ENCODE measurements at regions not wholly inside any gene's neighbourhood (a gene's known extent, or its start where the extent isn't known, plus 50 kb on each side); places are given as distances from the start of the nearest gene placed in this dataset.
A peak's percentile ranks its signal among the peaks of the same experiment; 100 is the strongest.
"Not testable (repeated sequence)": the region's sequence is repeated elsewhere in the genome, so short reads cannot be mapped to it uniquely, and the experiment has no call there.

- DNase-seq, result no peak
These were observed 378.1 kb downstream of the DAD1 start for GRCh38 chr14:22210906-22211305.

DNA sequence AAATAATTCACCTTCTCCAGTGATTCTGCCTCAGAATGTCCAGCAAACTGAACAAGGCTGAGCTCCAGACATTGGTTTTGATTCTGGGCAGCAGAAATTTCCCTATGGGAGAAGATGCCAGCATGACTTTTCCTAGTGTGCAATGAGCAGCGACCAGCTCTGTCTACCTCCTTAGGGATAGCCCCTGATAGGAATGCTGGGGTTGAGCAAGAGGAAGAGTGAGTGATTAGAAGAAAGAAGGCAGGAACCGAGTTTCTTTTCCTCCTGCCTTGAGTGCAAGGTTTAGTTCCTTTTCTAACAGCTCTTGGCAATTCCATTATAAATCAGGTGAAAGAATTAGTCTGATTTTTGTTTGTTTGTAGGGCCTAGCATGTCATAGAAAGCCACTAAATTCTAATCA, 379.0 kb downstream of the DAD1 start:
- no peak for DNase-seq

GRCh38 chr14:22203036-22203435, 386.0 kb downstream of the DAD1 start:
- DNase-seq, result no peak

DNA sequence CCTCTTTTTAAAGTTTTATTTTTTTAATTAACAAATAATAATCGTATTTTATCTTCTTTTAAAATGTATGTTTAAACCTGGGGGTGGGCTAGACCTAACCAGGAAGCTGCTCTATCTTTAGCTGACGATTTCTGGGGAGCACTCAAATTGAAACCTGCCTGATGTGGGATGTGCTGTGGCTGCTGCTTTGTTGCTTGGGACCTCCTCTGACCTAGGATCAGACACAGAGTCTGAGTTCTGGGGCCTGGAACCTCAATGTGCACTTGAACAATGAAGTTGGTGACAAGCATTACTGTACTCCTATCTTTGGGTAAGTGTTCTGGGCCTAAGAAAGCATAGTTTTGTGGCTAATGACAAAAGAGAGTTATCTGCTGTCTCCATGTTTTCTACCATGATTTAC, 386.7 kb downstream of the DAD1 start:
- no peak for DNase-seq

GRCh38 chr14:22200977-22201605, 387.9 kb downstream of the DAD1 start:
- peak in 2 of 51 donors; percentile 1 to 6 for DNase-seq

GRCh38 chr14:22200131-22200530, 388.9 kb downstream of the DAD1 start:
- DNase-seq, result not testable (repeated sequence)

GRCh38 chr14:22194664-22195063, 394.4 kb downstream of the DAD1 start:
- no peak for DNase-seq

GRCh38 chr14:22190411-22191191, 398.4 kb downstream of the DAD1 start:
- DNase-seq, result no peak

- no peak for DNase-seq
These were observed 399.1 kb downstream of the DAD1 start for GRCh38 chr14:22189881-22190280.

GRCh38 chr14:22188318-22188717, 400.7 kb downstream of the DAD1 start:
- DNase-seq, result no peak

- DNase-seq, result no peak
These were observed 403.2 kb downstream of the DAD1 start for GRCh38 chr14:22185789-22186188.

DNA sequence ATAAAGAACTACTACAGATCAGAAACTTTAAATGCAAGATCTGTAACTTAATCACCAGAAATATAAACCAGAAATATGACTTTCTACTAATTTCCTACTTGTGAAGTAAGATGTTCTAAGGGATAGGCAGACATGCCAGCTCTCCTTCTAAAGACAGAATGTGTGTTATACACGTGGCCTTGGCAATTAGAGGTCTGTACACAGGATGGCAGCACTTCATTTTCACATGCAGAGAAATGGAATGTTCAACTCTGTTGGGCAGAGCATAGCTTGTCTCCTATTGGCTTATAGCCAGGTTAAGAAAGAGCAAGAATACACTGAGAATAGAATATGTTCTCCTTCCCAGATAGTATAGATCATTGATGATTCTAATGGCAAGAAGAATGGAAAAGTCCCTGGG, 403.8 kb downstream of the DAD1 start:
- DNase-seq, result no peak

DNA sequence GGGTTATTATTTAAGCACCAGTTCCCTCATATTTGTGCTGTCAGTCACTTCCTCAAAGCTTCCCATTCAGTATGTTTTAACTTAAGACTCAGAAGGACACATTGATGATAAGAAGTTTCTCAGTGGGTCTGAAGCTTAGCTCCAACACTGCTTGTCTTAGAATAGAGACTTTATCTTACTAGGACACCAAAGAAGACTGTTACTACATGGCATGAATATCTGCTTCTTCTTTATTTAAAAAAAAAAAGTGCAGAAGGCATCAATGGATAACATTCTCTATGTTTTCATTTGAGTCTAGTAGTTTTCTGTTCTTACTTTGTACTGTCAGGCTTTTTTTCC, 404.2 kb downstream of the DAD1 start:
- no peak for DNase-seq

DNA sequence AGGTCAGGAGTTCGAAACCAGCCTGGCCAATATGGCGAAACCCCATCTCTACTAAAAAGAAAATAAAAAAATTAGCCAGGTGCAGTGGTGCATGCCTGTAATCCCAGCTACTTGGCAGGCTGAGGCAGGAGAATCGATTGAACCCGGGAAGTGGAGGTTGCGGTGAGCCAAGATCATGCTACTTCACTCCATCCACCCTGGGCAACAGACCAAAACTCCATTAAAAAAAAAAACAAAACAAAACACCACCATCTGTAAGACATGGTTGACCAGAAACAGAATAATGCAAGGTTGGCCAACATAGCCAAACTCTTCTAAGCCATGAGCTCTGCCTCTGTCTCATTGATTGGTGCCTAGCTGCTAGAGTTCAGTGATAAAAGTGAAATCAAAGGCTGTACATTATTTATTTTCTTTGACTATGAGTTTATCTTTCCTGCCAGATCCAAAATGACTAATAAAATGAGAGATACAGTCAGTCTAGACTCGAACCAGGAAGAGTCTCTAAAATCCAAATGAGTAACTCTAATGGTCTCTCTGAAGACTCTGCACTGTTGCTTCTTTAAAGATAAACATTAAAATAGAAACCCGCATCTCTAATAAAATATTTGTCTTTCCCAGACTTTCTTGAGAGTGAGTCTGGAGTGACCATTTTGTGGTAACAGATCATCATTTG, 404.7 kb downstream of the DAD1 start:
- no peak for DNase-seq

DNA sequence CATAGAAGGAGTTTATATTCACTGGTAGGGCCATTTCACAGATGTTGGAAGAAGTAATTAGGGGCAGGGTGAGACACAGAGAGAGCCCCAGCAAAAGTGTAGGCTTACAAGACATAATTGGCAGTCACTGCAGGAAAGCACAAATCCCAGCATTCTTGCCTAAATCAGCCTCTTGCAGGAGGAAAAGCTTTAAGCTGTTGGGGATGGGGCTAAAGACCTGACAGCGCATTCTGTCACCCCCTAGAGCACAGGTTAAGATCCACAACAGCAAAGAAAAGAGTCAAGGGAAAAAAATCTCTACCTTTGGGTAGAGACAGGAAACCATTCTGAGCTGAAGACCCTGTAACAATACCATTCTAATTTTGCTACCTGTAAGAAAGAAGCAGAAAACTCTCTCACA, 409.0 kb downstream of the DAD1 start:
- no peak for DNase-seq

DNA sequence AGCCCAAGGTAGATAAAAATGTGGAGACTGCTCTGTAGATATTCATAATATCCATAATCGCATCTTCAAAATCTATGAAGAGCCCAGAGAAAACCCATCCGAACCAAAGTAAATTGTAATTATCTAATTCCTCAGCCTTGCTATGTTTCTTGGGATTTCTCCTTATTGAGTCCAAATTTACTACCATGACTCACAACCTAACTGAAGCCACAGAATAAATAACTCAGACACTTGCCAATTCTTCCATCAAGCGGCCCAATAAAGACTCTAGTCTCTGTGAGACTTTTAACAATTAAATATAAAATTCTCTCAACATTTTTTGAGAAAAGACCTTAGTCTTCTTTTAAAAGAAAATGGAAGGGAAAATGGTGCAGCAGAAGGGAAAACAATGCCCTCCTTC, 409.8 kb downstream of the DAD1 start:
- DNase-seq, result no peak

- no peak for DNase-seq
These were observed 410.6 kb downstream of the DAD1 start for GRCh38 chr14:22178333-22178839.

DNA sequence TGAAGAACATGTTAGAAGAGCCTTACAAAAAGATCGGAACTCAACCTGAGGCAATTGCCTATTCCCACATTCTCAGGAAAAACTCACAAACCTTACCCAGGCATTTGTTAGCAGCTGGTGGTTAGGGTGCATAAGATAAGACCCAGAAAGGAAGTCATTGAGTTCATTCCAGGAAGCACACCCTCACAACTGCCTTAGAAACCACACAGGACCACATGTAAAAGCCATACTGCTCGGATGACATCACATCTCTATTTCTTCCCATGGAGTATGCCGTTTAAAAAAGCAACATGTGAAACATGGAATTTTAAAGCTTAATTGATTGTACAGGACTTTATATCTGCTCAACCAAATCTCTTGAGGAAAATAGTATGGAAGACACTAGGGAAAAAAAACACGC, 411.2 kb downstream of the DAD1 start:
- DNase-seq, result no peak

DNA sequence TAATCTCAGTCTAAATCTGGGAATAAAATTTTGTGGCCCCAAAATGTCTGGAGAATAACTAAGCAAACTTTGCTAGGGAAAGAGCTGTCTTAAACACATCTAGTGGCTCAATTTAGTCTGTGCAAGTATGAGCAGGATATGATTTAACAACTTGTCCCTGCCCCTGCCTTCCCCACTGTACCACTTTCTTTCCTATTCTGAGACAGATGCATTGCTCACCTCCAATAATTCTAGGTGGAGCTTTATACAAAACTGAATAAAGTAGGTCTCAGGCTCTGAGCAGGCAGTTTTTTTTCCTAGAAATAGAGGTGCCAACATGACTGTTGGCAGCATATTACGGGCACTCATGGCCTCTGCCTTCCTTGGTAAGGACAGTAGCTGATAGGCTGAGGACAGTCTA, 412.1 kb downstream of the DAD1 start:
- DNase-seq, result no peak

DNA sequence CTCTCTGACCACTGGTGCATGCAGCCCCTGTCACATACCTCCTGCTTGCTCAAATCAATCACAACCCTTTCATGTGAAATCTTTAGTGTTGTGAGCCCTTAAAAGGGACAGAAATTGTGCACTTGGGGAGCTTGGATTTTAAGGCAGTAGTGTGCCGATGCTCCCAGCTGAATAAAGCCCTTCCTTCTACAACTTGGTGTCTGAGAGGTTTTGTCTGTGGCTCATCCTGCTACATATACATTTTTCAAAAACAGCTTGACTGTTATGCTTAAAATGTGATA, 413.8 kb downstream of the DAD1 start:
- DNase-seq, result not testable (repeated sequence)

GRCh38 chr14:22174412-22175277, 414.4 kb downstream of the DAD1 start:
- no peak for DNase-seq
